NT2/D1 (cell line): ENCODE measurements at regions not wholly inside any gene's neighbourhood (a gene's known extent, or its start where the extent isn't known, plus 50 kb on each side); places are given as distances from the start of the nearest gene placed in this dataset.

Experiments used
- SUZ12 ChIP-seq: IDR thresholded peaks from 2 replicates; pipeline ENCODE4 v1.6.1; 2011; ENCODE audit not compliant: insufficient read length, insufficient read depth; ENCODE audit errors: extremely low read depth
- YY1 ChIP-seq: IDR thresholded peaks from 2 replicates; pipeline ENCODE4 v1.6.1; 2011; ENCODE audit not compliant: insufficient read length, insufficient read depth
- ZNF274 ChIP-seq: IDR thresholded peaks from 2 replicates; pipeline ENCODE4 v1.6.1; 2011; ENCODE audit warnings: mild to moderate bottlenecking, low read depth, low read length

DNA sequence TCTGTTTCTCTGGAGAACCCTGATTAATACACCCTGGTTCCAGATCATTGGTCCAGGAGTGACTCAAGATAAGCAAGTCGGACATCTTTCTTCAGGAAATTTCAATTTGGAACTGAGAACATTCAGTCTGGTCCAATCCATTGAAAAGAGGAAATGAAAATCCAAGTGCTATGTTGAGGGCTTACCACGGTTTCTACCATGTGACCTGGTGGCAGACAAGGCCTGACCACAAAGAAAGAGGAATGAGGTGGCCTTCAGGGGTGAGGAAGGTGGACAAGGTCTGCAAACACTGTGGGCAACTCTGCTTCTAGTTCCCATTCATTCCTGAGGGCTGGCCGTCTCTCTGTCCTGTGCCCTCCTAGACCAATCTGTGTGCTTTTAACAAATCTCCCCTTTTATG is 149.2 kb upstream of the GHITM start:
- TF ChIP-seq YY1 (no peak), ZNF274 (no peak), SUZ12 (no peak)
